IMR-90 (cell line): ENCODE measurements at regions not wholly inside any gene's neighbourhood (a gene's known extent, or its start where the extent isn't known, plus 50 kb on each side); places are given as distances from the start of the nearest gene placed in this dataset.

Experiments
- ATAC-seq: fragments of 200-7000 bp; cut with Tn5 transposase; 2 replicates; pipeline ENCODE4 v1.9.1; 2020; ENCODE audit warnings: low read depth, mild to moderate bottlenecking, moderate library complexity
- BruUV-seq: library from RNA; stranded (reverse); fragments of 400-500 nt; replicated peaks from 2 replicates; lab custom pipeline; 2021; lab: Mats Ljungman, UMichigan
- CTCF ChIA-PET: fragments of 300-600 bp; formaldehyde crosslinking; extraction: SDS; loops from one replicate; lab custom pipeline; 2021; ENCODE audit warnings: antibody characterized with exemption; lab: Yijun Ruan, JAX
- POLR2A ChIA-PET: fragments of 300-600 bp; sonication (Branson Sonifier 250); formaldehyde crosslinking; loops from one replicate; lab custom pipeline; 2022; ENCODE audit warnings: antibody characterized with exemption; ENCODE audit not compliant: unreplicated experiment; lab: Charles Lee
- DNase-seq: peaks from one replicate; pipeline ENCODE4 v3.0.0; 2013
- H2AFZ ChIP-seq: replicated peaks from 2 replicates; pipeline ENCODE3; 2013; ENCODE audit warnings: low read length, mild to moderate bottlenecking; ENCODE audit not compliant: poor library complexity
- H2AK5ac ChIP-seq: 2 replicates; pipeline ENCODE4 v1.6.1; 2013; ENCODE audit warnings: low read depth, low read length, inconsistent platforms
- H2AK9ac ChIP-seq: replicated peaks from 2 replicates; pipeline ENCODE3; 2013; ENCODE audit warnings: mild to moderate bottlenecking, low read depth, low read length, moderate library complexity; ENCODE audit not compliant: poor library complexity
- H2BK120ac ChIP-seq: 2 replicates; pipeline ENCODE4 v1.6.1; 2013; ENCODE audit warnings: low read depth, low read length, inconsistent platforms
- H2BK15ac ChIP-seq: 3 replicates; pipeline ENCODE4 v1.6.1; 2013; ENCODE audit warnings: low read depth, low read length, inconsistent platforms
- H2BK20ac ChIP-seq: 2 replicates; pipeline ENCODE4 v1.6.1; 2013; ENCODE audit warnings: low read depth, mild to moderate bottlenecking, inconsistent platforms, low read length, moderate library complexity
- H2BK5ac ChIP-seq: 2 replicates; pipeline ENCODE4 v1.6.1; 2013; ENCODE audit warnings: mild to moderate bottlenecking, low read depth, low read length, inconsistent platforms; ENCODE audit not compliant: poor library complexity, severe bottlenecking
- H3K14ac ChIP-seq: replicated peaks from 2 replicates; pipeline ENCODE4 v1.6.1; 2013; ENCODE audit warnings: low read depth, low read length, inconsistent platforms
- H3K18ac ChIP-seq: 2 replicates; pipeline ENCODE4 v1.6.1; 2013; ENCODE audit warnings: low read depth, low read length, control low read depth
- H3K23ac ChIP-seq: 2 replicates; pipeline ENCODE4 v1.6.1; 2013; ENCODE audit warnings: low read depth, low read length, inconsistent platforms
- H3K27ac ChIP-seq: 2 replicates; pipeline ENCODE4 v1.5.1; 2013; ENCODE audit warnings: mild to moderate bottlenecking, control low read depth, low read length; ENCODE audit not compliant: insufficient read depth
- H3K27me3 ChIP-seq: 2 replicates; pipeline ENCODE4 v1.6.1; 2013; ENCODE audit warnings: low read length; ENCODE audit not compliant: control insufficient read depth, insufficient read depth
- H3K36me3 ChIP-seq: 2 replicates; pipeline ENCODE4 v1.6.1; 2013; ENCODE audit warnings: low read length, mixed read lengths; ENCODE audit not compliant: control insufficient read depth, insufficient read depth
- H3K4ac ChIP-seq: 2 replicates; pipeline ENCODE4 v1.6.1; 2013; ENCODE audit warnings: low read depth, low read length, inconsistent platforms
- H3K4me1 ChIP-seq: 2 replicates; pipeline ENCODE4 v1.6.1; 2013; ENCODE audit warnings: low read length, mixed read lengths; ENCODE audit not compliant: control insufficient read depth, insufficient read depth
- H3K4me2 ChIP-seq: 2 replicates; pipeline ENCODE4 v1.6.1; 2013; ENCODE audit warnings: low read depth, mild to moderate bottlenecking, control low read depth, low read length, moderate library complexity
- H3K4me3 ChIP-seq: 2 replicates; pipeline ENCODE4 v1.5.1; 2013; ENCODE audit warnings: low read depth, mild to moderate bottlenecking, control low read depth, low read length, moderate library complexity; ENCODE audit not compliant: insufficient read depth
- H3K56ac ChIP-seq: 2 replicates; pipeline ENCODE4 v1.6.1; 2013; ENCODE audit warnings: low read length, inconsistent platforms; ENCODE audit not compliant: insufficient read depth; ENCODE audit errors: extremely low read depth
- H3K79me1 ChIP-seq, 2 experiments: 2 replicates each; pipeline ENCODE4 v1.6.1; 2013; ENCODE audit warnings: low read length in 2 of 2, inconsistent platforms in 1 of 2, low read depth in 1 of 2
- H3K9ac ChIP-seq: 2 replicates; pipeline ENCODE4 v1.6.1; 2013; ENCODE audit warnings: low read depth, low read length, control low read depth
- H3K9me1 ChIP-seq: 2 replicates; pipeline ENCODE4 v1.6.1; 2013; ENCODE audit warnings: low read length, inconsistent platforms; ENCODE audit not compliant: insufficient read depth
- H3K9me3 ChIP-seq: 2 replicates; pipeline ENCODE4 v1.6.1; 2013; ENCODE audit warnings: low read length; ENCODE audit not compliant: control insufficient read depth, insufficient read depth
- H4K20me1 ChIP-seq: 2 replicates; pipeline ENCODE4 v1.6.1; 2013; ENCODE audit warnings: low read length, inconsistent platforms; ENCODE audit not compliant: insufficient read depth
- H4K5ac ChIP-seq: 2 replicates; pipeline ENCODE4 v1.6.1; 2013; ENCODE audit warnings: mild to moderate bottlenecking, low read depth, low read length, control low read depth
- H4K8ac ChIP-seq, 2 experiments: 2 replicates each; pipeline ENCODE4 v1.6.1; 2013; ENCODE audit warnings: low read depth in 2 of 2, low read length in 2 of 2, control low read depth in 1 of 2, inconsistent platforms in 1 of 2
- H4K91ac ChIP-seq: 2 replicates; pipeline ENCODE4 v1.6.1; 2013; ENCODE audit warnings: low read depth, low read length, inconsistent platforms; ENCODE audit not compliant: insufficient read depth
- BHLHE40 ChIP-seq: fragments of 150-350 bp; IDR thresholded peaks from 2 replicates; pipeline ENCODE4 v1.6.1; 2016; ENCODE audit warnings: mild to moderate bottlenecking, low read depth, low read length
- CEBPB ChIP-seq: IDR thresholded peaks from 2 replicates; pipeline ENCODE4 v1.6.1; 2012; ENCODE audit warnings: low read depth, low read length, improper control_type of control experiment
- CHD1 ChIP-seq: IDR thresholded peaks from 2 replicates; pipeline ENCODE4 v1.6.1; 2012; ENCODE audit warnings: low read depth, low read length, improper control_type of control experiment
- ELK1 ChIP-seq: fragments of 150-350 bp; IDR thresholded peaks from 2 replicates; pipeline ENCODE4 v1.6.1; 2016; ENCODE audit warnings: low read depth, mild to moderate bottlenecking, low read length, moderate library complexity, borderline replicate concordance
- MAFK ChIP-seq: IDR thresholded peaks from 2 replicates; pipeline ENCODE4 v1.6.1; 2012; ENCODE audit warnings: low read depth, low read length, improper control_type of control experiment
- MAZ ChIP-seq: IDR thresholded peaks from 2 replicates; pipeline ENCODE4 v1.6.1; 2012; ENCODE audit warnings: low read depth, mild to moderate bottlenecking, low read length, improper control_type of control experiment, moderate library complexity, borderline replicate concordance
- MXI1 ChIP-seq: IDR thresholded peaks from 2 replicates; pipeline ENCODE4 v1.6.1; 2012; ENCODE audit warnings: low read depth, mild to moderate bottlenecking, low read length, moderate library complexity, borderline replicate concordance
- POLR2A ChIP-seq: IDR thresholded peaks from 2 replicates; pipeline ENCODE4 v1.6.1; 2012; ENCODE audit warnings: mild to moderate bottlenecking, low read depth, low read length
- RAD21 ChIP-seq: IDR thresholded peaks from 2 replicates; pipeline ENCODE4 v1.6.1; 2012; ENCODE audit warnings: low read length, improper control_type of control experiment
- RCOR1 ChIP-seq: IDR thresholded peaks from 2 replicates; pipeline ENCODE4 v1.6.1; 2012; ENCODE audit warnings: mild to moderate bottlenecking, low read length, improper control_type of control experiment; ENCODE audit not compliant: insufficient replicate concordance
- RFX5 ChIP-seq: IDR thresholded peaks from 2 replicates; pipeline ENCODE4 v1.8.0; 2012; ENCODE audit warnings: low read depth, mild to moderate bottlenecking, low read length, moderate library complexity
- USF2 ChIP-seq: fragments of 150-350 bp; IDR thresholded peaks from 2 replicates; pipeline ENCODE4 v1.6.1; 2017; ENCODE audit warnings: mild to moderate bottlenecking, antibody characterized with exemption, low read length, low read depth
- WGBS, 2 experiments: methylation state at CpG; one replicate each; pipeline versions ENCODE4 v1.1.5 to v1.1.7; 2013; ENCODE audit warnings: missing lambda C conversion rate in 2 of 2; ENCODE audit not compliant: insufficient read length in 1 of 2; ENCODE audit errors: extremely low coverage in 2 of 2; 5-methylcytosine and 5-hydroxymethylcytosine counted together
- dilution Hi-C: fragments of 300-500 bp; cut with HindIII; formaldehyde crosslinking; loops from one replicate; pipeline ENCODE4 v1.14.3; 2018; ENCODE audit warnings: low sequenced_read_pairs; ENCODE audit not compliant: unreplicated experiment
- in situ Hi-C: fragments of 300-500 bp; cut with MboI; formaldehyde crosslinking; loops from 3 replicates; pipeline ENCODE4 v1.14.3; 2019; ENCODE audit warnings: low sequenced_read_pairs, inconsistent platforms, mixed read lengths
- intact Hi-C: fragments of 100-400 bp; cut with micrococcal nuclease; formaldehyde crosslinking; loops from 2 replicates; pipeline ENCODE4 v1.10.0; 2022

DNA sequence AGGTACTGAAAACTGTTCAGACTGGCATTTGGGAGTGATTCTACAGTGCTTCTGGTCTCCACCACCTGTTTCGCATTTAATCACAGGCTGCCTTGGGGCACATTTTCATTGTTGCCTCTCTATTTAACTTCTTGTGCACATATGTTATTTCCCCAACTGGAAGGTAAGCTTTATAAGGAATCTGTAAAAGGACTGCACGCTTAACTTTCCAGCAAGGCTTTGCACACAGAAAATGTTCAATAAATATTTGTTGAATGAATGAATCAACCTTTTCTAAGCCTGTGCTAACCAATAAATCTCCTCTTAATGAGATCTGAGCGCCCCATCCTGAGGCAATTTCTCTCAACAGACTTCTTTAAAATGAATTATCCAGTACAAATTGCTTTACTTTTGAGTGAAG, 84.3 kb upstream of the ARHGAP29 start:
- no peak overlapping the region for H2BK5ac ChIP-seq
- H3K4me1 ChIP-seq, result peaks cover 26% of the 10 kb centered on the region
- H3K14ac ChIP-seq, result no peak overlapping the region; the same call in 1 of the 2 replicates
- no peaks in the 10 kb centered on the region for H3K27me3 ChIP-seq
- H3K18ac ChIP-seq, result no peak overlapping the region
- 0 out of 4 replicates have a peak, but pooled peaks cover 0 to under 1% of the 10 kb centered on the region in 2 experiments for H3K79me1 ChIP-seq
- H3K4ac ChIP-seq, result 0 out of 2 replicates have a peak overlapping the region, but pooled peaks have one; percentile 29
- H4K8ac ChIP-seq, result peak overlapping the region; percentile 27 to 87; a peak in 1 of 4 replicates
- DNase-seq (no peak), ATAC-seq (no peak)
- no peak overlapping the region for H3K9ac ChIP-seq
- H4K5ac ChIP-seq, result no peak overlapping the region
- in situ Hi-C loops, result no loop called here
- peak overlapping the region; percentile 53; the same call in 1 of the 2 replicates for H2BK120ac ChIP-seq
- no peaks in the 10 kb centered on the region for H3K36me3 ChIP-seq
- peak overlapping the region; percentile 97; the same call in 1 of the 3 replicates for H2BK15ac ChIP-seq
- no TSS peak for BruUV-seq
- peak overlapping the region; percentile 32; the same call in 1 of the 2 replicates for H2BK20ac ChIP-seq
- peaks cover 13% of the 10 kb centered on the region for H3K9me1 ChIP-seq
- no peak overlapping the region for H3K23ac ChIP-seq
- H2AK9ac ChIP-seq, result no peak overlapping the region
- no peaks in the 10 kb centered on the region for H3K9me3 ChIP-seq
- dilution Hi-C loops, result no loop called here
- no CpG with 5 or more reads among the region's 3 CpGs for WGBS, 2 experiments
- H4K91ac ChIP-seq, result no peak overlapping the region
- intact Hi-C loops, result no loop called here
- POLR2A ChIA-PET, result no interaction called here
- TF ChIP-seq RAD21, result no peak
- no peak for TF ChIP-seq BHLHE40
- no peak for TF ChIP-seq MAFK
- TF ChIP-seq MAZ, result no peak
- no peak for TF ChIP-seq RCOR1
- TF ChIP-seq CHD1, result no peak
- no peak for TF ChIP-seq MXI1
- TF ChIP-seq CEBPB, result no peak
- TF ChIP-seq RFX5, result no peak
- TF ChIP-seq POLR2A, result no peak
- TF ChIP-seq ELK1, result no peak
- TF ChIP-seq USF2, result no peak
- H3K27ac ChIP-seq, result no peak overlapping the region
- H2AFZ ChIP-seq, result no peak overlapping the region
- CTCF ChIA-PET, result no interaction called here
- H3K56ac ChIP-seq, result no peak overlapping the region
- H3K4me2 ChIP-seq, result no peak overlapping the region
- no peak overlapping the region for H3K4me3 ChIP-seq
- H2AK5ac ChIP-seq, result no peak overlapping the region
- no peaks in the 10 kb centered on the region for H4K20me1 ChIP-seq
